ENCODE measurements at regions not wholly inside any gene's neighbourhood (a gene's known extent, or its start where the extent isn't known, plus 50 kb on each side); places are given as distances from the start of the nearest gene placed in this dataset.

GRCh38 chr18:22667156-22667555, 249.4 kb upstream of the CTAGE1 start:
- no peak for DNase-seq (ENCODE audit: low spot score in 2 of 2)
- intact Hi-C loops (cut with DNase I; ENCODE audit: low total_unique reads) = no loop called here
- no peak for TF ChIP-seq CTCF (IDR thresholded peaks at IDR 0.05)
- no peak for TF ChIP-seq POLR2A (IDR thresholded peaks at IDR 0.05)
- 70 to 75% methylated on average over 4 of the region's 4 CpGs for WGBS, 2 donors
- no peak overlapping the region for H3K4me3 ChIP-seq (ENCODE audit: low read depth, poor library complexity, severe bottlenecking)

- 84 to 85% methylated on average over 8 of the region's 8 CpGs for WGBS, 2 donors
- intact Hi-C loops (cut with DNase I; ENCODE audit: low total_unique reads) = no loop called here
- no peak overlapping the region for H3K4me3 ChIP-seq (ENCODE audit: low read depth, poor library complexity, severe bottlenecking)
- no peak for DNase-seq (ENCODE audit: low spot score in 2 of 2)
- TF ChIP-seq CTCF (IDR thresholded peaks at IDR 0.05) (no peak), POLR2A (IDR thresholded peaks at IDR 0.05) (no peak)
Observed at GRCh38 chr18:22667616-22668422, 250.1 kb upstream of the CTAGE1 start.

- no peak overlapping the region for H3K4me3 ChIP-seq (ENCODE audit: low read depth, poor library complexity, severe bottlenecking)
- WGBS, 2 donors = 94 to 98% methylated on average over 2 of the region's 2 CpGs
- intact Hi-C loops (cut with DNase I; ENCODE audit: low total_unique reads) = no loop called here
- no peak for DNase-seq (ENCODE audit: low spot score in 2 of 2)
- TF ChIP-seq POLR2A (IDR thresholded peaks at IDR 0.05) = no peak
- TF ChIP-seq CTCF (IDR thresholded peaks at IDR 0.05) = no peak
Observed at GRCh38 chr18:22668496-22668895, 250.8 kb upstream of the CTAGE1 start.

- TF ChIP-seq POLR2A (IDR thresholded peaks at IDR 0.05) (no peak), CTCF (IDR thresholded peaks at IDR 0.05) (no peak)
- no peak for DNase-seq (ENCODE audit: low spot score in 2 of 2)
- intact Hi-C loops (cut with DNase I; ENCODE audit: low total_unique reads) = no loop called here
- WGBS, 2 donors = 43 to 53% methylated on average over 1 of the region's 1 CpG
- H3K4me3 ChIP-seq (ENCODE audit: low read depth, poor library complexity, severe bottlenecking) = no peak overlapping the region
Observed at GRCh38 chr18:22670914-22671313, 253.2 kb upstream of the CTAGE1 start.

GRCh38 chr18:22673182-22673862, 255.6 kb upstream of the CTAGE1 start:
- intact Hi-C loops (cut with DNase I; ENCODE audit: low total_unique reads) = no loop called here
- DNase-seq (ENCODE audit: low spot score in 2 of 2) = no peak
- TF ChIP-seq CTCF (IDR thresholded peaks at IDR 0.05) (no peak), POLR2A (IDR thresholded peaks at IDR 0.05) (no peak)
- no peak overlapping the region for H3K4me3 ChIP-seq (ENCODE audit: low read depth, poor library complexity, severe bottlenecking)
- WGBS, 2 donors = 50 to 65% methylated on average over 3 of the region's 3 CpGs

Measured in lower leg skin (tissue), 4 donors.